Fibroblast of lung (primary cell): ENCODE measurements at regions not wholly inside any gene's neighbourhood (a gene's known extent, or its start where the extent isn't known, plus 50 kb on each side); places are given as distances from the start of the nearest gene placed in this dataset.

Experiments
- CTCF ChIP-seq, 2 donors: IDR thresholded peaks in 1 of 2; conservative IDR thresholded peaks in 1 of 2; 1 replicate in 1 of 2; 2 replicates in 1 of 2; pipeline ENCODE4 v1.5.1; 2011 to 2012; ENCODE audit warnings: low read length in 2 of 2, control low read depth in 1 of 2, inconsistent platforms in 1 of 2, low read depth in 1 of 2, mild to moderate bottlenecking in 1 of 2
- EZH2 ChIP-seq: IDR thresholded peaks from 2 replicates; pipeline ENCODE4 v1.5.1; 2012; ENCODE audit warnings: low read length, control low read depth, mild to moderate bottlenecking; ENCODE audit errors: missing control alignments

- TF ChIP-seq CTCF (conservative IDR thresholded peaks at IDR 0.05 in 1 of 2, IDR thresholded peaks at IDR 0.05 in 1 of 2; ENCODE audit: low read depth in 1 of 2, low read length in 2 of 2) (no peak), EZH2 (no peak)
These were observed 82.3 kb upstream of the EDNRA start for GRCh38 chr4:147398556-147398955.
